ENCODE measurements at regions not wholly inside any gene's neighbourhood (a gene's known extent, or its start where the extent isn't known, plus 50 kb on each side); places are given as distances from the start of the nearest gene placed in this dataset.

GRCh38 chr11:119996556-119996955, 141.4 kb downstream of the TRIM29 start:
- Histone ChIP-seq H3K9ac (ENCODE audit: low read length) (no peak overlapping the region), H3K36me3 (replicated peaks; ENCODE audit: low read depth, low read length) (no peaks in the 10 kb centered on the region), H3K27me3 (ENCODE audit: low read depth, low read length) (peaks cover 14% of the 10 kb centered on the region; the same call in 1 of the 2 replicates), H3K79me2 (ENCODE audit: low read length) (no peaks in the 10 kb centered on the region), H3K27ac (ENCODE audit: low read length) (no peak overlapping the region), H4K20me1 (ENCODE audit: insufficient read depth, low read length) (no peaks in the 10 kb centered on the region), H3K9me3 (ENCODE audit: insufficient read depth, low read length) (no peaks in the 10 kb centered on the region), H3K4me1 (ENCODE audit: low read length) (peaks cover 6% of the 10 kb centered on the region; the same call in 1 of the 2 replicates), H2AFZ (ENCODE audit: low read depth, low read length) (no peak overlapping the region), H3K4me2 (ENCODE audit: low read length) (no peak overlapping the region), H3K4me3 (ENCODE audit: low read length) (no peak overlapping the region)
- TF ChIP-seq EZH2phosphoT487 (IDR thresholded peaks at IDR 0.05; ENCODE audit: low read depth) = no peak
- no peak for TF ChIP-seq CTCF (IDR thresholded peaks at IDR 0.05; ENCODE audit: low read depth, low read length)

GRCh38 chr11:119995730-119996491, 142.0 kb downstream of the TRIM29 start:
- Histone ChIP-seq H3K36me3 (replicated peaks; ENCODE audit: low read depth, low read length) (no peaks in the 10 kb centered on the region), H3K79me2 (ENCODE audit: low read length) (no peaks in the 10 kb centered on the region), H4K20me1 (ENCODE audit: insufficient read depth, low read length) (no peaks in the 10 kb centered on the region), H3K27ac (ENCODE audit: low read length) (no peak overlapping the region), H3K4me1 (ENCODE audit: low read length) (no peaks in the 10 kb centered on the region), H3K4me3 (ENCODE audit: low read length) (no peak overlapping the region), H3K9me3 (ENCODE audit: insufficient read depth, low read length) (no peaks in the 10 kb centered on the region), H3K4me2 (ENCODE audit: low read length) (no peak overlapping the region), H3K27me3 (ENCODE audit: low read depth, low read length) (peaks cover 14% of the 10 kb centered on the region; the same call in 1 of the 2 replicates), H3K9ac (ENCODE audit: low read length) (no peak overlapping the region), H2AFZ (ENCODE audit: low read depth, low read length) (no peak overlapping the region)
- TF ChIP-seq EZH2phosphoT487 (IDR thresholded peaks at IDR 0.05; ENCODE audit: low read depth) = no peak
- no peak for TF ChIP-seq CTCF (IDR thresholded peaks at IDR 0.05; ENCODE audit: low read depth, low read length)

GRCh38 chr11:119993722-119994121, 144.2 kb downstream of the TRIM29 start:
- Histone ChIP-seq H3K79me2 (ENCODE audit: low read length) (no peaks in the 10 kb centered on the region), H3K4me2 (ENCODE audit: low read length) (no peak overlapping the region), H3K9ac (ENCODE audit: low read length) (no peak overlapping the region), H3K4me1 (ENCODE audit: low read length) (no peaks in the 10 kb centered on the region), H4K20me1 (ENCODE audit: insufficient read depth, low read length) (no peaks in the 10 kb centered on the region), H2AFZ (ENCODE audit: low read depth, low read length) (no peak overlapping the region), H3K9me3 (ENCODE audit: insufficient read depth, low read length) (no peaks in the 10 kb centered on the region), H3K27me3 (ENCODE audit: low read depth, low read length) (peaks cover 19% of the 10 kb centered on the region), H3K36me3 (replicated peaks; ENCODE audit: low read depth, low read length) (no peaks in the 10 kb centered on the region), H3K27ac (ENCODE audit: low read length) (no peak overlapping the region), H3K4me3 (ENCODE audit: low read length) (no peak overlapping the region)
- TF ChIP-seq EZH2phosphoT487 (IDR thresholded peaks at IDR 0.05; ENCODE audit: low read depth) = no peak
- 0 out of 2 replicates have a peak, but pooled peaks have one; percentile 4 for TF ChIP-seq CTCF (IDR thresholded peaks at IDR 0.05; ENCODE audit: low read depth, low read length)

- no peaks in the 10 kb centered on the region for H3K4me1 ChIP-seq (ENCODE audit: low read length)
- no peaks in the 10 kb centered on the region for H3K9me3 ChIP-seq (ENCODE audit: insufficient read depth, low read length)
- no peak overlapping the region for H3K27ac ChIP-seq (ENCODE audit: low read length)
- H3K27me3 ChIP-seq (ENCODE audit: low read depth, low read length) = peaks cover 32% of the 10 kb centered on the region
- no peak overlapping the region for H3K9ac ChIP-seq (ENCODE audit: low read length)
- H3K4me3 ChIP-seq (ENCODE audit: low read length) = no peak overlapping the region
- no peaks in the 10 kb centered on the region for H4K20me1 ChIP-seq (ENCODE audit: insufficient read depth, low read length)
- no peaks in the 10 kb centered on the region for H3K79me2 ChIP-seq (ENCODE audit: low read length)
- no peaks in the 10 kb centered on the region for H3K36me3 ChIP-seq (replicated peaks; ENCODE audit: low read depth, low read length)
- no peak for TF ChIP-seq CTCF (IDR thresholded peaks at IDR 0.05; ENCODE audit: low read depth, low read length)
- no peak for TF ChIP-seq EZH2phosphoT487 (IDR thresholded peaks at IDR 0.05; ENCODE audit: low read depth)
- H3K4me2 ChIP-seq (ENCODE audit: low read length) = no peak overlapping the region
- no peak overlapping the region for H2AFZ ChIP-seq (ENCODE audit: low read depth, low read length)
Observed at GRCh38 chr11:119992171-119993051, 145.5 kb downstream of the TRIM29 start.
